ENCODE measurements at regions not wholly inside any gene's neighbourhood (a gene's known extent, or its start where the extent isn't known, plus 50 kb on each side); places are given as distances from the start of the nearest gene placed in this dataset.

GRCh38 chr13:50589139-50589538, 254.4 kb downstream of the DLEU7 start:
- no peak for TF ChIP-seq POLR2A (IDR thresholded peaks at IDR 0.05; ENCODE audit: extremely low read depth, insufficient read length)
- no peak for TF ChIP-seq MYC (IDR thresholded peaks at IDR 0.05; ENCODE audit: low read depth, low read length)
- no peak for TF ChIP-seq MAX (IDR thresholded peaks at IDR 0.05; ENCODE audit: low read depth, low read length)
- TF ChIP-seq CTCF (IDR thresholded peaks at IDR 0.05; ENCODE audit: low read depth, low read length) = no peak
- DNase-seq (ENCODE audit: low read depth) = peak; percentile 53
- no peak overlapping the region for H3K4me3 ChIP-seq (ENCODE audit: low read depth, low read length)

GRCh38 chr13:50589651-50590054, 253.8 kb downstream of the DLEU7 start:
- TF ChIP-seq CTCF (IDR thresholded peaks at IDR 0.05; ENCODE audit: low read depth, low read length) (no peak), MAX (IDR thresholded peaks at IDR 0.05; ENCODE audit: low read depth, low read length) (no peak), POLR2A (IDR thresholded peaks at IDR 0.05; ENCODE audit: extremely low read depth, insufficient read length) (no peak), MYC (IDR thresholded peaks at IDR 0.05; ENCODE audit: low read depth, low read length) (no peak)
- DNase-seq (ENCODE audit: low read depth) = peak; percentile 22
- no peak overlapping the region for H3K4me3 ChIP-seq (ENCODE audit: low read depth, low read length)

GRCh38 chr13:50592412-50593155, 250.9 kb downstream of the DLEU7 start:
- no peak overlapping the region for H3K4me3 ChIP-seq (ENCODE audit: low read depth, low read length)
- no peak for TF ChIP-seq MYC (IDR thresholded peaks at IDR 0.05; ENCODE audit: low read depth, low read length)
- DNase-seq (ENCODE audit: low read depth) = no peak

- H3K4me3 ChIP-seq (ENCODE audit: low read depth, low read length) = no peak overlapping the region
- no peak for DNase-seq (ENCODE audit: low read depth)
- no peak for TF ChIP-seq MYC (IDR thresholded peaks at IDR 0.05; ENCODE audit: low read depth, low read length)
Observed at GRCh38 chr13:50593207-50593606, 250.3 kb downstream of the DLEU7 start.

GRCh38 chr13:50594276-50595051, 249.0 kb downstream of the DLEU7 start:
- TF ChIP-seq MYC (IDR thresholded peaks at IDR 0.05; ENCODE audit: low read depth, low read length) (peak; percentile 20; the same call in 1 of the 2 replicates), POLR2A (IDR thresholded peaks at IDR 0.05; ENCODE audit: extremely low read depth, insufficient read length) (no peak)
- peak; percentile 85 for DNase-seq (ENCODE audit: low read depth)
- H3K4me3 ChIP-seq (ENCODE audit: low read depth, low read length) = no peak overlapping the region

GRCh38 chr13:50595196-50595595, 248.3 kb downstream of the DLEU7 start:
- no peak overlapping the region for H3K4me3 ChIP-seq (ENCODE audit: low read depth, low read length)
- TF ChIP-seq CTCF (IDR thresholded peaks at IDR 0.05; ENCODE audit: low read depth, low read length) (no peak), POLR2A (IDR thresholded peaks at IDR 0.05; ENCODE audit: extremely low read depth, insufficient read length) (no peak), MYC (IDR thresholded peaks at IDR 0.05; ENCODE audit: low read depth, low read length) (no peak), MAX (IDR thresholded peaks at IDR 0.05; ENCODE audit: low read depth, low read length) (no peak)
- no peak for DNase-seq (ENCODE audit: low read depth)

- TF ChIP-seq POLR2A (IDR thresholded peaks at IDR 0.05; ENCODE audit: extremely low read depth, insufficient read length) (no peak), MAX (IDR thresholded peaks at IDR 0.05; ENCODE audit: low read depth, low read length) (no peak), CTCF (IDR thresholded peaks at IDR 0.05; ENCODE audit: low read depth, low read length) (no peak)
- no peak for DNase-seq (ENCODE audit: low read depth)
- no peak overlapping the region for H3K4me3 ChIP-seq (ENCODE audit: low read depth, low read length)
Observed at GRCh38 chr13:50596156-50596555, 247.3 kb downstream of the DLEU7 start.
